Endodermal cell (in vitro differentiated cells): ENCODE measurements at regions not wholly inside any gene's neighbourhood (a gene's known extent, or its start where the extent isn't known, plus 50 kb on each side); places are given as distances from the start of the nearest gene placed in this dataset.

Source experiments
- DNase-seq: peaks from one replicate; pipeline ENCODE4 v3.0.0-alpha.2; 2017
- H3K27ac ChIP-seq: 2 replicates; pipeline ENCODE4 v1.5.1; 2013; ENCODE audit warnings: mild to moderate bottlenecking, low read depth, low read length, moderate library complexity
- H3K27me3 ChIP-seq: 2 replicates; pipeline ENCODE4 v1.6.1; 2013; ENCODE audit warnings: mild to moderate bottlenecking, low read length, moderate library complexity; ENCODE audit not compliant: insufficient read depth, control insufficient read depth, poor library complexity, severe bottlenecking
- H3K36me3 ChIP-seq: 2 replicates; pipeline ENCODE4 v1.7.0; 2013; ENCODE audit warnings: mild to moderate bottlenecking, low read length, moderate library complexity; ENCODE audit not compliant: control insufficient read depth, insufficient read depth
- H3K4me1 ChIP-seq: one replicate; pipeline ENCODE4 v1.7.0; 2013; ENCODE audit warnings: low read length; ENCODE audit not compliant: control insufficient read depth, insufficient read depth
- H3K4me3 ChIP-seq: 2 replicates; pipeline ENCODE4 v1.5.1; 2013; ENCODE audit warnings: mild to moderate bottlenecking, low read length, moderate library complexity
- H3K9ac ChIP-seq: 2 replicates; pipeline ENCODE4 v1.6.1; 2013; ENCODE audit warnings: mild to moderate bottlenecking, low read length, moderate library complexity; ENCODE audit not compliant: poor library complexity, severe bottlenecking; ENCODE audit errors: extremely low read depth
- H3K9me3 ChIP-seq: 2 replicates; pipeline ENCODE4 v1.6.1; 2013; ENCODE audit warnings: mild to moderate bottlenecking, low read length, moderate library complexity; ENCODE audit not compliant: control insufficient read depth
- H3K27ac Mint-ChIP-seq: 2 replicates; pipeline ENCODE4 v1.8.0; 2020; ENCODE audit warnings: mixed read lengths
- H3K27me3 Mint-ChIP-seq: 2 replicates; pipeline ENCODE4 v1.8.0; 2021; ENCODE audit warnings: mild to moderate bottlenecking, mixed read lengths; ENCODE audit not compliant: insufficient read depth
- H3K36me3 Mint-ChIP-seq: 2 replicates; pipeline ENCODE4 v1.8.0; 2020; ENCODE audit warnings: low read depth, mixed read lengths
- H3K4me1 Mint-ChIP-seq: 2 replicates; pipeline ENCODE4 v1.8.0; 2020; ENCODE audit warnings: mixed read lengths
- H3K4me3 Mint-ChIP-seq: 2 replicates; pipeline ENCODE4 v1.8.0; 2020; ENCODE audit warnings: mild to moderate bottlenecking, moderate library complexity, mixed read lengths
- H3K9me3 Mint-ChIP-seq: 2 replicates; pipeline ENCODE4 v1.8.0; 2020; ENCODE audit warnings: mild to moderate bottlenecking, mixed read lengths
- CTCF ChIP-seq: fragments of 200-600 bp; sonication (generic); conservative IDR thresholded peaks from 2 replicates; pipeline ENCODE4 v1.5.0; 2021; ENCODE audit warnings: antibody characterized with exemption, mild to moderate bottlenecking
- WGBS, 2 experiments: methylation state at CpG; one replicate each; pipeline versions ENCODE4 v1.1.5 to v1.1.7; 2013; ENCODE audit warnings: missing lambda C conversion rate in 2 of 2, mixed read lengths in 1 of 2; ENCODE audit not compliant: insufficient coverage in 1 of 2, insufficient read length in 1 of 2; 5-methylcytosine and 5-hydroxymethylcytosine counted together

GRCh38 chr11:70804139-70804837, 406.0 kb downstream of the CTTN start:
- no peaks in the 10 kb centered on the region for H3K27me3 Mint-ChIP-seq
- Histone ChIP-seq H3K36me3 (no peaks in the 10 kb centered on the region), H3K27ac (no peak overlapping the region), H3K9me3 (no peaks in the 10 kb centered on the region), H3K27me3 (no peaks in the 10 kb centered on the region), H3K4me3 (no peak overlapping the region), H3K4me1 (no peaks in the 10 kb centered on the region), H3K9ac (no peak overlapping the region)
- WGBS, 2 experiments = 93 to 99% methylated on average over 14 to 24 of the region's 24 CpGs
- no peak for TF ChIP-seq CTCF
- peaks cover 19% of the 10 kb centered on the region for H3K36me3 Mint-ChIP-seq
- H3K4me1 Mint-ChIP-seq = no peaks in the 10 kb centered on the region
- no peaks in the 10 kb centered on the region for H3K9me3 Mint-ChIP-seq
- H3K27ac Mint-ChIP-seq = no peak overlapping the region
- DNase-seq = no peak
- no peak overlapping the region for H3K4me3 Mint-ChIP-seq

- H3K4me1 Mint-ChIP-seq = no peaks in the 10 kb centered on the region
- no peak overlapping the region for H3K27ac Mint-ChIP-seq
- H3K9me3 Mint-ChIP-seq = no peaks in the 10 kb centered on the region
- H3K27ac ChIP-seq = no peak overlapping the region
- TF ChIP-seq CTCF = no peak
- WGBS, 2 experiments = 94 to 100% methylated on average over 2 to 7 of the region's 7 CpGs
- H3K27me3 Mint-ChIP-seq = no peaks in the 10 kb centered on the region
- no peak overlapping the region for H3K4me3 Mint-ChIP-seq
- H3K4me1 ChIP-seq = no peaks in the 10 kb centered on the region
- no peaks in the 10 kb centered on the region for H3K36me3 ChIP-seq
- DNase-seq = no peak
- H3K27me3 ChIP-seq = no peaks in the 10 kb centered on the region
- no peak overlapping the region for H3K9ac ChIP-seq
- H3K9me3 ChIP-seq = no peaks in the 10 kb centered on the region
- H3K36me3 Mint-ChIP-seq = peaks cover 19% of the 10 kb centered on the region
- no peak overlapping the region for H3K4me3 ChIP-seq
Measured at GRCh38 chr11:70805243-70805642, 406.9 kb downstream of the CTTN start.

- no peaks in the 10 kb centered on the region for H3K4me1 Mint-ChIP-seq
- H3K4me3 Mint-ChIP-seq = no peak overlapping the region
- H3K9me3 Mint-ChIP-seq = no peaks in the 10 kb centered on the region
- no peaks in the 10 kb centered on the region for H3K36me3 ChIP-seq
- no peak overlapping the region for H3K27ac ChIP-seq
- H3K4me3 ChIP-seq = no peak overlapping the region
- no peaks in the 10 kb centered on the region for H3K27me3 Mint-ChIP-seq
- DNase-seq = no peak
- peaks cover 19% of the 10 kb centered on the region for H3K36me3 Mint-ChIP-seq
- H3K9ac ChIP-seq = no peak overlapping the region
- TF ChIP-seq CTCF = no peak
- 95 to 100% methylated on average over 2 to 11 of the region's 11 CpGs for WGBS, 2 experiments
- H3K27ac Mint-ChIP-seq = no peak overlapping the region
- no peaks in the 10 kb centered on the region for H3K27me3 ChIP-seq
- no peaks in the 10 kb centered on the region for H3K9me3 ChIP-seq
- no peaks in the 10 kb centered on the region for H3K4me1 ChIP-seq
Measured at GRCh38 chr11:70805971-70806370, 407.6 kb downstream of the CTTN start.
